Ishikawa (cell line): ENCODE measurements at regions not wholly inside any gene's neighbourhood (a gene's known extent, or its start where the extent isn't known, plus 50 kb on each side); places are given as distances from the start of the nearest gene placed in this dataset.

Experiments used
- EGR1 ChIP-seq: IDR thresholded peaks from 2 replicates; pipeline ENCODE4 v1.6.1; 2012
- RAD21 ChIP-seq: IDR thresholded peaks from 2 replicates; pipeline ENCODE4 v1.6.1; 2012; ENCODE audit warnings: low read depth

- TF ChIP-seq RAD21 (no peak), EGR1 (no peak)
Observed at GRCh38 chr1:30371179-30371788, 352.1 kb downstream of the MATN1 start.
